ENCODE measurements at regions not wholly inside any gene's neighbourhood (a gene's known extent, or its start where the extent isn't known, plus 50 kb on each side); places are given as distances from the start of the nearest gene placed in this dataset.

- Histone ChIP-seq H3K36me3 (ENCODE audit: control insufficient read depth in 1 of 2, insufficient read depth in 2 of 2, low read length in 2 of 2) (no peaks in the 10 kb centered on the region), H3K79me2 (ENCODE audit: insufficient read depth, low read length) (no peaks in the 10 kb centered on the region), H3K9me2 (ENCODE audit: insufficient read depth) (no peaks in the 10 kb centered on the region), H4K20me1 (ENCODE audit: insufficient read depth) (no peaks in the 10 kb centered on the region), H3K4me3 (replicated peaks in 1 of 2; ENCODE audit: low read depth in 1 of 2, low read length in 2 of 2) (no peak overlapping the region), H3K27ac (ENCODE audit: low read depth, low read length) (no peak overlapping the region), H2AFZ (ENCODE audit: low read depth, low read length, poor library complexity, severe bottlenecking) (no peak overlapping the region), H3K27me3 (ENCODE audit: insufficient read depth, low read length) (no peaks in the 10 kb centered on the region), H3K9ac (ENCODE audit: low read length) (no peak overlapping the region), H3K9me3 (ENCODE audit: control insufficient read depth in 1 of 2, insufficient read depth in 1 of 2, low read depth in 1 of 2, low read length in 2 of 2) (no peaks in the 10 kb centered on the region), H3K4me2 (ENCODE audit: low read length) (no peak overlapping the region), H3K4me1 (ENCODE audit: control insufficient read depth in 1 of 2, insufficient read depth in 2 of 2, low read length in 2 of 2) (no peaks in the 10 kb centered on the region)
- CTCF ChIA-PET: no interaction called here
- intact Hi-C loops (cut with micrococcal nuclease): no loop called here
- ATAC-seq (no peak), DNase-seq (ENCODE audit: low read depth, low spot score) (no peak)
- RAD21 ChIA-PET (ENCODE audit: low non-redundant PET in 1 of 2, low total read pairs in 2 of 2, uncharacterized antibody in 2 of 2, unreplicated experiment in 2 of 2): no interaction called here
- no peak for TF ChIP-seq EZH2 (IDR thresholded peaks at IDR 0.05)
- no peak for TF ChIP-seq ATF3 (IDR thresholded peaks at IDR 0.05)
- BruUV-seq (replicated peaks): no TSS peak
- POLR2A ChIA-PET: no interaction called here
Observed at GRCh38 chr12:62166525-62166924, 93.7 kb upstream of the USP15 start.

- Histone ChIP-seq H2AFZ (ENCODE audit: low read depth, low read length, poor library complexity, severe bottlenecking) (no peak overlapping the region), H3K9me3 (ENCODE audit: control insufficient read depth in 1 of 2, insufficient read depth in 1 of 2, low read depth in 1 of 2, low read length in 2 of 2) (no peaks in the 10 kb centered on the region), H3K79me2 (ENCODE audit: insufficient read depth, low read length) (no peaks in the 10 kb centered on the region), H3K9me2 (ENCODE audit: insufficient read depth) (no peaks in the 10 kb centered on the region), H3K9ac (ENCODE audit: low read length) (no peak overlapping the region), H3K4me1 (ENCODE audit: control insufficient read depth in 1 of 2, insufficient read depth in 2 of 2, low read length in 2 of 2) (no peaks in the 10 kb centered on the region), H3K4me3 (replicated peaks in 1 of 2; ENCODE audit: low read depth in 1 of 2, low read length in 2 of 2) (no peak overlapping the region), H3K27ac (ENCODE audit: low read depth, low read length) (no peak overlapping the region), H4K20me1 (ENCODE audit: insufficient read depth) (no peaks in the 10 kb centered on the region), H3K27me3 (ENCODE audit: insufficient read depth, low read length) (no peaks in the 10 kb centered on the region), H3K36me3 (ENCODE audit: control insufficient read depth in 1 of 2, insufficient read depth in 2 of 2, low read length in 2 of 2) (no peaks in the 10 kb centered on the region), H3K4me2 (ENCODE audit: low read length) (no peak overlapping the region)
- ATAC-seq (no peak), DNase-seq (ENCODE audit: low read depth, low spot score) (no peak)
- TF ChIP-seq SRF (IDR thresholded peaks at IDR 0.05; ENCODE audit: low read depth) (no peak), REST (IDR thresholded peaks at IDR 0.05; ENCODE audit: low read depth) (no peak), EZH2 (IDR thresholded peaks at IDR 0.05) (no peak), YY1 (IDR thresholded peaks at IDR 0.05; ENCODE audit: extremely low read depth, insufficient replicate concordance, low read depth, low read length) (no peak), MAX (IDR thresholded peaks at IDR 0.05) (no peak)
- intact Hi-C loops (cut with micrococcal nuclease): no loop called here
- ChIA-PET RAD21 (ENCODE audit: low non-redundant PET in 1 of 2, low total read pairs in 2 of 2, uncharacterized antibody in 2 of 2, unreplicated experiment in 2 of 2) (no interaction called here), CTCF (no interaction called here), POLR2A (no interaction called here)
- BruUV-seq (replicated peaks): no TSS peak
Observed at GRCh38 chr12:62168411-62168810, 91.8 kb upstream of the USP15 start.
